ENCODE measurements at regions not wholly inside any gene's neighbourhood (a gene's known extent, or its start where the extent isn't known, plus 50 kb on each side); places are given as distances from the start of the nearest gene placed in this dataset.

GRCh38 chr10:23512355-23513058 lies 73.6 kb downstream of the OTUD1 start:
- TF ChIP-seq ZBTB44 (tag by site-specific recombination; IDR thresholded peaks at IDR 0.05) (no peak), PBX3 (CRISPR knock-in tag; IDR thresholded peaks at IDR 0.05) (no peak), CTCF (tag by site-specific recombination; IDR thresholded peaks at IDR 0.05) (no peak), ZNF112 (tag by site-specific recombination; IDR thresholded peaks at IDR 0.05) (no peak), SALL2 (tag by site-specific recombination; IDR thresholded peaks at IDR 0.05; ENCODE audit: borderline replicate concordance) (no peak), ZNF571 (tag by site-specific recombination; IDR thresholded peaks at IDR 0.05) (no peak), ZNF274 (IDR thresholded peaks at IDR 0.05; ENCODE audit: low read length) (no peak), ZNF274 (tag by site-specific recombination; IDR thresholded peaks at IDR 0.05; ENCODE audit: borderline replicate concordance) (no peak), ZNF610 (tag by site-specific recombination; IDR thresholded peaks at IDR 0.05; ENCODE audit: borderline replicate concordance) (no peak), ZSCAN16 (tag by site-specific recombination; IDR thresholded peaks at IDR 0.05) (no peak), ZSCAN30 (tag by site-specific recombination; IDR thresholded peaks at IDR 0.05) (no peak)

All from HEK293 (cell line).